Spleen (tissue), 7 donors: ENCODE measurements at regions not wholly inside any gene's neighbourhood (a gene's known extent, or its start where the extent isn't known, plus 50 kb on each side); places are given as distances from the start of the nearest gene placed in this dataset.

Source experiments
- POLR2A ChIP-seq, 3 donors: fragments of 450-650 bp; IDR thresholded peaks; one replicate each; pipeline ENCODE4 v1.5.1; 2017; ENCODE audit warnings: antibody characterized with exemption in 3 of 3, mild to moderate bottlenecking in 1 of 3
- TF ChIP-seq, protein P1 (sequence below), 11 experiments: fragments of 200-600 bp in 7 of 11; fragments of 450-650 bp in 4 of 11; sonication (generic) in 4 of 11; IDR thresholded peaks in 8 of 11; conservative IDR thresholded peaks in 3 of 11; 1 replicate in 7 of 11; 2 replicates in 4 of 11; pipeline versions ENCODE4 v1.4.0 to v1.8.0; 2016 to 2021; ENCODE audit warnings: antibody characterized with exemption in 11 of 11, inconsistent platforms in 4 of 11, mild to moderate bottlenecking in 1 of 11
- donor health status: DM: no; HTN: no; CAD: no; lungs with moderate emphysema.
- donor health status: DM: no; HTN: no; CAD: no.
- donor health status: DM: no; HTN: no; CAD: no.

- TF ChIP-seq, protein P1, sequence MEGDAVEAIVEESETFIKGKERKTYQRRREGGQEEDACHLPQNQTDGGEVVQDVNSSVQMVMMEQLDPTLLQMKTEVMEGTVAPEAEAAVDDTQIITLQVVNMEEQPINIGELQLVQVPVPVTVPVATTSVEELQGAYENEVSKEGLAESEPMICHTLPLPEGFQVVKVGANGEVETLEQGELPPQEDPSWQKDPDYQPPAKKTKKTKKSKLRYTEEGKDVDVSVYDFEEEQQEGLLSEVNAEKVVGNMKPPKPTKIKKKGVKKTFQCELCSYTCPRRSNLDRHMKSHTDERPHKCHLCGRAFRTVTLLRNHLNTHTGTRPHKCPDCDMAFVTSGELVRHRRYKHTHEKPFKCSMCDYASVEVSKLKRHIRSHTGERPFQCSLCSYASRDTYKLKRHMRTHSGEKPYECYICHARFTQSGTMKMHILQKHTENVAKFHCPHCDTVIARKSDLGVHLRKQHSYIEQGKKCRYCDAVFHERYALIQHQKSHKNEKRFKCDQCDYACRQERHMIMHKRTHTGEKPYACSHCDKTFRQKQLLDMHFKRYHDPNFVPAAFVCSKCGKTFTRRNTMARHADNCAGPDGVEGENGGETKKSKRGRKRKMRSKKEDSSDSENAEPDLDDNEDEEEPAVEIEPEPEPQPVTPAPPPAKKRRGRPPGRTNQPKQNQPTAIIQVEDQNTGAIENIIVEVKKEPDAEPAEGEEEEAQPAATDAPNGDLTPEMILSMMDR (IDR thresholded peaks at IDR 0.05 in 8 of 11, conservative IDR thresholded peaks at IDR 0.05 in 3 of 11): no peak
- no peak for TF ChIP-seq POLR2A (IDR thresholded peaks at IDR 0.05)
These were observed 211.5 kb downstream of the TTLL7 start for GRCh38 chr1:83787246-83787998.
